Lower leg skin (tissue), 4 donors: ENCODE measurements at regions not wholly inside any gene's neighbourhood (a gene's known extent, or its start where the extent isn't known, plus 50 kb on each side); places are given as distances from the start of the nearest gene placed in this dataset.

ENCODE experiments used
- DNase-seq, 2 donors: peaks; one replicate each; pipeline ENCODE4 v3.0.0-alpha.2; 2019; ENCODE audit warnings: low spot score in 2 of 2
- H3K4me3 ChIP-seq: fragments of 200-600 bp; sonication (generic); 2 replicates; pipeline ENCODE4 v1.5.1; 2017; ENCODE audit warnings: mild to moderate bottlenecking, low read depth; ENCODE audit not compliant: poor library complexity, severe bottlenecking
- CTCF ChIP-seq, 3 donors: fragments of 450-650 bp; IDR thresholded peaks; one replicate each; pipeline ENCODE4 v1.5.1; 2016; ENCODE audit warnings: antibody characterized with exemption in 3 of 3, mild to moderate bottlenecking in 3 of 3, moderate library complexity in 2 of 3
- POLR2A ChIP-seq, 2 donors: fragments of 450-650 bp; IDR thresholded peaks; one replicate each; pipeline ENCODE4 v1.6.1; 2016 to 2017; ENCODE audit warnings: antibody characterized with exemption in 2 of 2, mild to moderate bottlenecking in 1 of 2, moderate library complexity in 1 of 2
- WGBS, 2 donors: methylation state at CpG; one replicate each; pipeline ENCODE4 v1.1.5; 2018; 5-methylcytosine and 5-hydroxymethylcytosine counted together
- intact Hi-C: fragments of 100-400 bp; cut with DNase I; formaldehyde crosslinking; loops from one replicate; pipeline ENCODE4 v1.15.0; 2023; ENCODE audit warnings: low total_unique reads

GRCh38 chr12:124481772-124482566, 85.4 kb downstream of the NCOR2 start:
- 73 to 88% methylated on average over 17 to 19 of the region's 19 CpGs for WGBS, 2 donors
- no peak for DNase-seq
- no peak for TF ChIP-seq CTCF (IDR thresholded peaks at IDR 0.05)
- no peak for TF ChIP-seq POLR2A (IDR thresholded peaks at IDR 0.05)
- intact Hi-C loops, result no loop called here
- no peak overlapping the region for H3K4me3 ChIP-seq

- DNase-seq, result no peak
- no peak for TF ChIP-seq CTCF (IDR thresholded peaks at IDR 0.05)
- TF ChIP-seq POLR2A (IDR thresholded peaks at IDR 0.05), result no peak
- 65 to 67% methylated on average over 17 of the region's 17 CpGs for WGBS, 2 donors
- intact Hi-C loops, result no loop called here
- no peak overlapping the region for H3K4me3 ChIP-seq
These were observed 86.1 kb downstream of the NCOR2 start for GRCh38 chr12:124481257-124481750.

- peak in 1 of 2 donors; percentile 87 for DNase-seq
- TF ChIP-seq CTCF (IDR thresholded peaks at IDR 0.05), result no peak
- TF ChIP-seq POLR2A (IDR thresholded peaks at IDR 0.05), result no peak
- H3K4me3 ChIP-seq, result no peak overlapping the region
- intact Hi-C loops, result no loop called here
- 30 to 33% methylated on average over 9 to 15 of the region's 15 CpGs for WGBS, 2 donors
These were observed 86.7 kb downstream of the NCOR2 start for GRCh38 chr12:124480469-124481256.

GRCh38 chr12:124479680-124480468, 87.5 kb downstream of the NCOR2 start:
- TF ChIP-seq POLR2A (IDR thresholded peaks at IDR 0.05), result no peak
- TF ChIP-seq CTCF (IDR thresholded peaks at IDR 0.05), result no peak
- DNase-seq, result no peak
- intact Hi-C loops, result no loop called here
- 65 to 67% methylated on average over 8 to 19 of the region's 19 CpGs for WGBS, 2 donors
- no peak overlapping the region for H3K4me3 ChIP-seq

GRCh38 chr12:124478985-124479645, 88.3 kb downstream of the NCOR2 start:
- H3K4me3 ChIP-seq, result no peak overlapping the region
- DNase-seq, result no peak
- intact Hi-C loops, result no loop called here
- TF ChIP-seq POLR2A (IDR thresholded peaks at IDR 0.05), result no peak
- no peak for TF ChIP-seq CTCF (IDR thresholded peaks at IDR 0.05)
- 89 to 90% methylated on average over 42 of the region's 42 CpGs for WGBS, 2 donors
